ENCODE measurements at regions not wholly inside any gene's neighbourhood (a gene's known extent, or its start where the extent isn't known, plus 50 kb on each side); places are given as distances from the start of the nearest gene placed in this dataset.

DNA sequence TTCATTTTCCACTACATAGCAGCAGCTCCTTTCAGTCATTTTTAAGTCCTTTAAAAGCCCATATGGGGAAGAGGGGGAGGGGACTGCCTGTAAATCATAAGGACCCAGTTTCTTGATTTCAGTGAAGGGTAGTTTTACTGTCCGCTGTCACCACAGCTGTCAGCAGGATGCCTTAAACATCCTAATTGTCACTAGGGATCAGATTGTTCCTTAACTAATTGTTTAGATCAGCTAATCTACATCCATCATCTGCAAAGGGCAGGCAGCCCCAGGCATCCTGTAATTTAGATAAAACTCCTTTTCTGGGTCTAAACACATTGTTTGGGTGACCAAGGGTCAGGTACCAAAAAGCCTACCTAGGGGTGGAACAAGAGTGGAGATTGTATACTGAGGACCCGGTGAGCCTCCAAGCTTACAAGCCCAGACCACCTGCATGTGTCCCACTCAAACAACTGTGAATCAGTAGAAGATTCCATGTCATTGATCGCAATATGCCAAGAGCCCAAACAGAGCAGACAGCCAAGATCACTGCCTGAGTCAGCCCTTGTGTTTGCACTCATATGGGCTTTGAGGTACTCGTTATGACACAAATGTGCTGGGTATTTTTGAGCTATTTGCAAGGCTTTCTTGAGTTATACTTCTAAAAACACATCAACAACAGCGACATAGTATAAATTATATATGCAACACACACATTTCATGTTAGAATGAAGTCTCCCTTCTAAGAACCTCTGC, 198.7 kb upstream of the CEP162 start:
- H3K4me1 ChIP-seq (replicated peaks): peaks cover 20% of the 10 kb centered on the region
- no peak overlapping the region for H3K27ac ChIP-seq
- no peaks in the 10 kb centered on the region for H3K36me3 ChIP-seq
- H3K4me3 ChIP-seq: no peak overlapping the region
- H3K27me3 ChIP-seq (replicated peaks): no peaks in the 10 kb centered on the region
- no peaks in the 10 kb centered on the region for H3K9me3 ChIP-seq (replicated peaks)
- DNase-seq (ENCODE audit: low read depth in 1 of 2, low spot score in 2 of 2): no peak

DNA sequence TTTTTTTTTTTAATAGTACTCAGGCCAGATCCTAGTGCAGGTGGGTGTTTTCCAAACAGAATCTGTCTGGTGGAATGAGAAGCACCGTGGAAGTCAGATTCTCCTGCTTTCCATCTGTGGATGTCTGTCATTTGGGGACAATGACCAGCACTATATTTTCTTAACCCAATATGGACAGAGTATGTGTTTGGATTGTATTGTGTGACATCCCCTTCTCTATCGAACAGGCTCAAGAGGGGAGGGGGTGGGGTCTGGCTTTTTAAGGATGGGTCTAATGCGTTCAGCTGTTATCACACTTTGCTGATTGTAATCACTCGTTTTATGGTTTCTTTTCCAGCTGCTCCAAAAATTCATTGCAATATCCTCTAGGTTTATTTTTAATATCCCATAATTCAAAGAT, 197.5 kb upstream of the CEP162 start:
- H3K4me3 ChIP-seq: no peak overlapping the region
- H3K27ac ChIP-seq: no peak overlapping the region
- H3K4me1 ChIP-seq (replicated peaks): peaks cover 27% of the 10 kb centered on the region
- no peaks in the 10 kb centered on the region for H3K9me3 ChIP-seq (replicated peaks)
- no peaks in the 10 kb centered on the region for H3K27me3 ChIP-seq (replicated peaks)
- no peaks in the 10 kb centered on the region for H3K36me3 ChIP-seq
- no peak for DNase-seq (ENCODE audit: low read depth in 1 of 2, low spot score in 2 of 2)

DNA sequence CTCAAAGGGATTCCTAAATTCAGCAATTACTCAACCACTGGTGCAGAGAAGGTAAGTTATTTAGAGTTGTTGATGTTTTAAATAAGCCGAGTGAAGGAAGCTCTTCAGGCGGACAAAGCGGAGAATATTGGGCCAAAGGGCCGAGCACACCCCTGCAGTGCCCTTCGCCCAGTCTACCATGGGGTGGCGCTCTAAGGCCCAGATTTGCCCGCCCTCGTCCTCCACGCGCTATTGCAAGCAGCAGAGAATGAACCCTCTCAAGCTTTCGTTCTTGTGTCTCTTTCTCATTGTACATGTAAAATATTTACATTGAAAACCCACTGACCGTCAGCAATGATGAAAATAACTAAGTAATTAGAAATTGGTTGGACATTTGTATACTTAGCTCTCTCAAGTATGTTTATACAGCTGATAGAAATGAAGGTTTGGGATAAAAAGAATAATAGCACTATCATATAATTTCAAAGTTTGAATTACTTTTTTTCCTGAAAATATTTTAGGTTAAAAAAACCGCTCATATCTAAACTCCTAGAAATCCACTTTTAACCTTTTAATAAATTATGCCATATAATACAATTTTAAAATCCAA, 195.0 kb upstream of the CEP162 start:
- no peak overlapping the region for H3K4me3 ChIP-seq
- peaks cover 32% of the 10 kb centered on the region for H3K4me1 ChIP-seq (replicated peaks)
- no peaks in the 10 kb centered on the region for H3K9me3 ChIP-seq (replicated peaks)
- peak; percentile 68 to 76 for DNase-seq (ENCODE audit: low read depth in 1 of 2, low spot score in 2 of 2)
- H3K27me3 ChIP-seq (replicated peaks): no peaks in the 10 kb centered on the region
- H3K36me3 ChIP-seq: no peaks in the 10 kb centered on the region
- peak overlapping the region; percentile 34; the same call in 1 of the 2 replicates for H3K27ac ChIP-seq

DNA sequence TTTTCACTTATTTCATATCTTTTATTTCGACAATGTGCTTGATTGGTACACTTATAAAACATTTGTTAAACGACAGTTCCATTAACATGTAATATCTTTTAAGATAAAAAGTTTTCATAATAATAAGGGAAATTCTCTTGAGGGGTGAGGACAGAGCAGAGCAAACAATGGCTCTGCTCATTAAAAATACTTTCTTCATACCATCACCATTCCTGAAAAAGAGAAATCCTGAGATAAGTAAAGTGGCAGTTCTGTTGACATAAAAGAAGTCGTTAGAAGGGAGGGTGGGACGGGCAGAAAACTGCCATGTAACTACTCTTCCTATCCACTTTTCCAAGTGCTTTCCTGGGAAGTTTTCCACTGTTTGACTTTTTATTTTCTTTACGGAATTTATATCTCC, 193.6 kb upstream of the CEP162 start:
- Histone ChIP-seq H3K9me3 (replicated peaks) (no peaks in the 10 kb centered on the region), H3K27me3 (replicated peaks) (no peaks in the 10 kb centered on the region), H3K27ac (peak overlapping the region; percentile 38), H3K4me1 (replicated peaks) (peaks cover 47% of the 10 kb centered on the region), H3K36me3 (no peaks in the 10 kb centered on the region), H3K4me3 (no peak overlapping the region)
- no peak for DNase-seq (ENCODE audit: low read depth in 1 of 2, low spot score in 2 of 2)

DNA sequence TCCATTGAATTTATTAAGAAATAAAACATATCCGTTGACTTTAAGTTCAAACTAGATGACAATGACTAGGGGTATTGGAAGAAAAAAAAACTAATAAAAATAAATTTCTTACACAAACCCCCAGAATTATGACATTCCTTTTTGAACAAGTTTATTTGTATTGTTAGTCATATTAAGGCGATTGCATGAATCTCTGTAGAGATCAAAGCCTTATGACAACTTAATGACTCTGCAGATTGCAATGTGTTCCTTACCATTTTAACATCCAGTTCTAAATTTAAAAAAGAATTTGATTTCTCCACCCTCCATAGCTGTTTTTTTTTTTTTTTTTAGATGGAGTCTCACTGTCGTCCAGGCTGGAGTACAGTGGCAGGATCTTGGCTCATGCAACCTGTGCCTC, 189.8 kb upstream of the CEP162 start:
- no peaks in the 10 kb centered on the region for H3K9me3 ChIP-seq (replicated peaks)
- no peak overlapping the region for H3K4me3 ChIP-seq
- H3K4me1 ChIP-seq (replicated peaks): peaks cover 66% of the 10 kb centered on the region
- DNase-seq (ENCODE audit: low read depth in 1 of 2, low spot score in 2 of 2): peak in 1 of 2 experiments; percentile 67
- H3K27me3 ChIP-seq (replicated peaks): no peaks in the 10 kb centered on the region
- peak overlapping the region; percentile 70 for H3K27ac ChIP-seq
- H3K36me3 ChIP-seq: no peaks in the 10 kb centered on the region

DNA sequence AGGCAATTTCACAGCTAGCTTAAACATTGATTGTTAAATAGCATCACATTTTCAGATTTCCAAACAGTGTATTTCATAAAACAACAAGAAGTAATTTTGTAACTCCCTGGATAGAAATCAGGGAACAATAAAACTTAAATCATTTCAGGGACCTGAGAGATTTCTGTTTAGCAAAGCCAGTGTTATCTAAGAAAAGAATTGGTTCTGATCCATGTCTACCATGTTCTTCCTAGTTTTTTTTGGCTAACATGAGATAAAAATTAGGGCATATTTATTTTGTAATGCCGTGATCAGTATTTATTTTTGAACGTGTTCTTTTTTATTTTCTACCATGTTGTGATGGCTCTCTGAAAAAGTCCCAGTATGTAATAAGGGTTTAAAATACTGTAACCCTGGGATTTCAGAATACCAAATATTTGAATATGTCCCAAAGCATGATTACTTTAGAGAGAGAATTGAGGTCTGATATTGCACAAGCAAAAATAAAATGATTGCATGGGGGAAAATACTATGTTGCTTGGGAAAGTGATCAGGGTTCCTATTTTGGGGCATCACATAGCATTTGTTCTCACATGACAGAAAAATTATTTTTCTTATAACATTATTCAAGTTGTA, 188.7 kb upstream of the CEP162 start:
- H3K9me3 ChIP-seq (replicated peaks): no peaks in the 10 kb centered on the region
- no peaks in the 10 kb centered on the region for H3K27me3 ChIP-seq (replicated peaks)
- no peak for DNase-seq (ENCODE audit: low read depth in 1 of 2, low spot score in 2 of 2)
- H3K36me3 ChIP-seq: no peaks in the 10 kb centered on the region
- peaks cover 63% of the 10 kb centered on the region for H3K4me1 ChIP-seq (replicated peaks)
- H3K4me3 ChIP-seq: no peak overlapping the region
- H3K27ac ChIP-seq: no peak overlapping the region; the same call in 1 of the 2 replicates

DNA sequence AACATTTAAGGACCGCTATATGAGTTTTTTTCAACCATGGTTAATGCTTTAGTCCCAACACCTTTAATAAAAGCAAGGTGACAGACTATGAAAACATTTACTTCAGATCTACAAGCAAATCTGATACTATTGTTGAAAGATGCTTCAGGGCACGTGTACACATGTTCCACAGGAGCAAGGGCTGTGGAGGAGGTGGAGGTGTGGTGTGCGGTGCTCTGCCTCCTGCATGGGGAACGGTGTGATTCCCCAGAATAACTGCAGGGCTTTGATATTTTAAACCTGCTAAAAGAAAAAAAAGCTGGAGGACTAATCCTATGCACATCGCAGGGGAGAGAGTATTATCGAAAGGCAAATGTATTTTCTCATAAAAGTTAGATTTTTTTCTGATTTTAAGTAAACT, 188.1 kb upstream of the CEP162 start:
- Histone ChIP-seq H3K27ac (peak overlapping the region; percentile 83; the same call in 1 of the 2 replicates), H3K9me3 (replicated peaks) (no peaks in the 10 kb centered on the region), H3K4me1 (replicated peaks) (peaks cover 61% of the 10 kb centered on the region), H3K4me3 (no peak overlapping the region), H3K27me3 (replicated peaks) (no peaks in the 10 kb centered on the region), H3K36me3 (no peaks in the 10 kb centered on the region)
- DNase-seq (ENCODE audit: low read depth in 1 of 2, low spot score in 2 of 2): no peak

DNA sequence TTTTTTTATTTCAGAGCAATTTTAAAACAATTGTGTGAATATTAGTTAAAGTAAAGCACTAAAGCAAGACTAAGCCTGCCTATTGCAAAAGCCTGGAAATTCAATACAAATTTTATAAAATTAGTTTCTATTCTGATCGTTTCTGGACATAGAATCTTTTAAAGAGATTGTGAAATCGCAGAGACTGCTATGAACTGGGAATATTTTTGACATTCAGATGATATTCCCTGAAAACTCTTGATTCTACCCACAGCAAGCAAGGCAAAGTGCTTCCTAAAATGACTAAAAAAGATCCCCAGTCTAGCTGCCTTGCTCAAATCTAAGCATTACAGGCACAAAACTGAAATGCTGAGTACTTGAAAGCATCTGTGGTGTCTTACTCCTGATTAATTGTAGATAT, 187.6 kb upstream of the CEP162 start:
- H3K4me1 ChIP-seq (replicated peaks): peaks cover 60% of the 10 kb centered on the region

DNA sequence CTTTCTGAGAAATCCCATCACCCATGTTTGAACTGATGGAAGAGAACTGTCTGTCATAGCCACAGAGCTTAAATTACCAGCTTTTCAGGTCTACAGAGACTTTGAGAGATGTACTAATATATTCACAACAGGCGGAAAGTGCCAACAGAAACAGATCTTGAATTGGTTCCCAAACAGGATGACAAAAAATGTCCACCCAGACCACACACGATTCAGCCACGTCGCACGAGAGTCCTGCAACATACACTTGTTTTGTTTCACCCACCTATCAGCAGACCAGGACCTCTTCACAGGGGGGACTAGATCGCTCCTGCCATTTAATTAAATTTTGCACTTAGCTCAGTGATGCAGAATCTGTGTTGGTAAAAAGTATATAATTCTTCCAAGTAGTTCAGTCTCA, 187.1 kb upstream of the CEP162 start:
- H3K4me3 ChIP-seq: no peak overlapping the region
- peaks cover 60% of the 10 kb centered on the region for H3K4me1 ChIP-seq (replicated peaks)
- no peaks in the 10 kb centered on the region for H3K9me3 ChIP-seq (replicated peaks)
- no peaks in the 10 kb centered on the region for H3K27me3 ChIP-seq (replicated peaks)
- peak; percentile 75 to 78 for DNase-seq (ENCODE audit: low read depth in 1 of 2, low spot score in 2 of 2)
- peak overlapping the region; percentile 83 for H3K27ac ChIP-seq
- H3K36me3 ChIP-seq: no peaks in the 10 kb centered on the region

More for the DNA sequence above, 187.6 kb upstream of the CEP162 start:
- Histone ChIP-seq H3K4me3 (no peak overlapping the region), H3K9me3 (replicated peaks) (no peaks in the 10 kb centered on the region), H3K27ac (peak overlapping the region; percentile 83; the same call in 1 of the 2 replicates), H3K36me3 (no peaks in the 10 kb centered on the region), H3K27me3 (replicated peaks) (no peaks in the 10 kb centered on the region)
- no peak for DNase-seq (ENCODE audit: low read depth in 1 of 2, low spot score in 2 of 2)

DNA sequence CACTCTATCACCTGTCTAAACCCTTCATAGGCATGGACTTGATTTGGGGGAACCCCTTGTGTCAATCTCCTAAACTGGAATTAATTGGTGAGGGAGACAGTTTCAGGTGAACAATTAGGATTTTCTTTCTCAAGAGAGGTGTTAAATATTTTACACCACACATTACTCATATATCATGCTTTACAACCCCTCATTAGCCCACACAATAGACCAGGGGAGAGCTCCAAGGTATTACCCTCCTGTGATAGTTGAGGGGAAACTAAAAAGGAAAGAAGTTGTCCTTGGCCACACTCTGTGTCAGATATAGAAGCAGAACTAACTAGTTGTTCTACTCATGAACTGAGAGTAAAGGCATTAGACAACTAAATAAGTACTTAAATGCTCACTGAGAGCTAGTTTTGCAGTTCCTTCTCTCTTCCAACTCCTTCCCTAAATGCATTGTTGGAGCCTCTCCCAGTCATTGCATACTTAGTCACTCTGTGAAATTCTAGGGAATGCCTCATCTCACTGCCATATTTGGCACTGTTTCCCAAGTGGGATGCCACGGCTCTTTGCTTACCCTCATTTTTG, 183.7 kb upstream of the CEP162 start:
- peaks cover 41% of the 10 kb centered on the region for H3K4me1 ChIP-seq (replicated peaks)
- H3K36me3 ChIP-seq: no peaks in the 10 kb centered on the region
- H3K9me3 ChIP-seq (replicated peaks): no peaks in the 10 kb centered on the region
- no peak overlapping the region for H3K4me3 ChIP-seq
- peak; percentile 48 to 65 for DNase-seq (ENCODE audit: low read depth in 1 of 2, low spot score in 2 of 2)
- H3K27me3 ChIP-seq (replicated peaks): no peaks in the 10 kb centered on the region
- H3K27ac ChIP-seq: peak overlapping the region; percentile 75

DNA sequence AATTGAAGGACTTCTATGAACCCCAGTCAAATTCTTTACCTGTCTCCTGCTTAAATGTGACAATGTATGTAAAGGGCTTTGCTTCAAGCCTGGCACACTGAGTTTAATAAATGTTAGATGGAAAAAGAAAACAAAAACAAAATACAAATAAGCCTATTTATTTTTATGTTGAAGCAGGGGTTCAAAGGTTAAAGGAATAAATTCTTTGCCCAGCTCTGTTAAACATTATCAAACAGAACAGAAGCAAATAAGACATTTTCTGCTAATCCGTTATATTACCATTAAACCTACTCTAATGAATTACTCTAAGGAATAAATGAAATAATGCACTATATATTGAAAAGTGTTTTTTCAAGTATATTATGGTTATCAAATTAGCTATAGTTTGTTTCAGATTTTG, 182.5 kb upstream of the CEP162 start:
- Histone ChIP-seq H3K27me3 (replicated peaks) (no peaks in the 10 kb centered on the region), H3K4me1 (replicated peaks) (peaks cover 29% of the 10 kb centered on the region), H3K36me3 (no peaks in the 10 kb centered on the region), H3K27ac (no peak overlapping the region), H3K9me3 (replicated peaks) (no peaks in the 10 kb centered on the region), H3K4me3 (no peak overlapping the region)
- DNase-seq (ENCODE audit: low read depth in 1 of 2, low spot score in 2 of 2): no peak

DNA sequence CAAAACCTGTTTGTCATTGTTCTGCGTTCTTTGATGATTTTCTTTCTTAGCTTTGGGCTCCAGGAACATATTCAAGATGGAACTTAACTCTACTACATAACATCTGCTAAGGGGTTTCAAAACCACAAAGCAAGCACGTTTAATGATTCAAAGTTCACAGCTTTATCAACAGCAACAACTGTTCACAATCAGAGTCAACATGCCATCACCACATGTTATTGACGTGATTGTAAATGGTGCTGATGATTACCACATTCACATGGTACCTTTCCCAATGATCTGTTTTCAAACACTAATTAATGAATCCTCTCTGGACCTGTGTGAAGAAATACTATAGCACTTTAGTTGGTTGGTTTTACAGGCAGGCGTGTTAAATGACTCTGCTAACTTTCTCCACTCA, 180.6 kb upstream of the CEP162 start:
- Histone ChIP-seq H3K4me1 (replicated peaks) (peaks cover 12% of the 10 kb centered on the region), H3K4me3 (no peak overlapping the region), H3K27me3 (replicated peaks) (no peaks in the 10 kb centered on the region), H3K27ac (no peak overlapping the region), H3K9me3 (replicated peaks) (no peaks in the 10 kb centered on the region), H3K36me3 (no peaks in the 10 kb centered on the region)
- DNase-seq (ENCODE audit: low read depth in 1 of 2, low spot score in 2 of 2): no peak

DNA sequence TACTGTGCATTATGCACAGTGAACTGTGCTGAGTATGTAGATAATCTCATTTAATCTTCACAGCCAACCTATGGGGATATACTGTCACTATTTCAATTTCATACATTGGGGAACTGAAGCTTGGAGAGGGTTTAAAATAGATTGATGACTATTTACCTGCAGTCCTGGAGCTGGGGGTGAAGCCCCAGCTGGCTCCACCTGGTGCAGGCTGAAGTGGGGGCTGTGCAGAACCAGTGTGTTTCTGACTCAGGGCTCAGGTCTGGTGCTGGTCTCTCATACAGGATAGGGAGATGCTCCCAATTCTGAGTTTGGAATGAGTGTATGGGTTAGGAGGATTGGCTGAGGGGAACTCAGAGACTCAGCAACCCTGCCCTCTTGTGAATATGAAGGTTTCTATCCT, 176.1 kb upstream of the CEP162 start:
- Histone ChIP-seq H3K4me3 (no peak overlapping the region), H3K27ac (no peak overlapping the region), H3K9me3 (replicated peaks) (no peaks in the 10 kb centered on the region), H3K36me3 (no peaks in the 10 kb centered on the region), H3K4me1 (replicated peaks) (peaks cover 3% of the 10 kb centered on the region), H3K27me3 (replicated peaks) (no peaks in the 10 kb centered on the region)
- DNase-seq (ENCODE audit: low read depth in 1 of 2, low spot score in 2 of 2): no peak

DNA sequence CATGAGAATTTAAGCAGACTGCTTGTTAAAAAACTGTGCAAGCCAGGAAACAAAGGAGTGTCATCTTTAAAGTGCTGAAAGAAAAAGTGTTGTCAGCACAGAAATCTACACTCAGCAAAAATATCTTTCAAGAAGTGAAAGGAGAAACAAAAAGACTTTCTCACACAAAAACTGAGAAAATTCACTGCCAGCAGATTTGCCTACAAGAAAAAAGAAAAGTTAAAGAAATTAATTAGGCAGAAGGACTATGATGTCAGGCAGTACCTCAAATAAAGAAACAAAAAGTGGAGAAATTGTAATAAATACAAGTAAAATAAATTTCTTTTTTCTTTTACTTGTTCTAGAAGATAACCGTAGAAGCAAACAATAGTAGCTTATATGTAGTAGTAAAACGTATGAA, 171.6 kb upstream of the CEP162 start:
- no peak for DNase-seq (ENCODE audit: low read depth in 1 of 2, low spot score in 2 of 2)
- Histone ChIP-seq H3K36me3 (no peaks in the 10 kb centered on the region), H3K4me3 (no peak overlapping the region), H3K27me3 (replicated peaks) (no peaks in the 10 kb centered on the region), H3K9me3 (replicated peaks) (no peaks in the 10 kb centered on the region), H3K27ac (no peak overlapping the region), H3K4me1 (replicated peaks) (peaks cover 8% of the 10 kb centered on the region)
